Coronary artery (tissue), 2 donors: ENCODE measurements at regions not wholly inside any gene's neighbourhood (a gene's known extent, or its start where the extent isn't known, plus 50 kb on each side); places are given as distances from the start of the nearest gene placed in this dataset.

Source experiments
- DNase-seq: peaks from one replicate; pipeline ENCODE4 v3.0.0-alpha.2; 2017; ENCODE audit warnings: low spot score
- H3K27ac ChIP-seq, 2 donors: fragments of 200-600 bp; sonication (generic); one replicate each; pipeline ENCODE4 v1.5.1; 2016 to 2019
- H3K4me3 ChIP-seq: fragments of 200-600 bp; sonication (generic); 2 replicates; pipeline ENCODE4 v1.5.1; 2016; ENCODE audit warnings: mild to moderate bottlenecking, moderate library complexity
- TF ChIP-seq, protein P1 (sequence below): fragments of 200-600 bp; sonication (generic); IDR thresholded peaks from one replicate; pipeline ENCODE4 v1.5.1; 2019; ENCODE audit warnings: antibody characterized with exemption

DNA sequence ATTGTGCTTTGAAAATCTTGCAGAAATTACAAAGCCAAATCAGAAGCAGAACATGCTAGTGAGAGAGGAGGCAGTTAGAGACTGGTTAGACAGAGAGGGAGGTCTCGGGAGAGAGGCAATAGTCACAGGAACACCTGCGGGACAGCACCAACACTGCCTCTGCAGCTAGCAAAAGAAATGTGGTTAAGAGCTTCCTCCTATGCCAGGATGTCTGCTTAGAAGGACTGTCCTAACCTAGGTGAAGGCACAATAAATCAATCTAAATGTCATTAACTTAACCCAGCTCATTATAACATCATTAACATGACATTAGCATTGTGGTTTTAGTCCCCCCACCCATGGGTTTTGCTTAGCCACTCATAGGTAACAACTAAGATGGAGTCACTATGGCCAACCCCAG, 726.7 kb downstream of the PCDH18 start:
- DNase-seq: no peak
- Histone ChIP-seq H3K27ac (no peak overlapping the region), H3K4me3 (no peak overlapping the region)
- TF ChIP-seq, protein P1, sequence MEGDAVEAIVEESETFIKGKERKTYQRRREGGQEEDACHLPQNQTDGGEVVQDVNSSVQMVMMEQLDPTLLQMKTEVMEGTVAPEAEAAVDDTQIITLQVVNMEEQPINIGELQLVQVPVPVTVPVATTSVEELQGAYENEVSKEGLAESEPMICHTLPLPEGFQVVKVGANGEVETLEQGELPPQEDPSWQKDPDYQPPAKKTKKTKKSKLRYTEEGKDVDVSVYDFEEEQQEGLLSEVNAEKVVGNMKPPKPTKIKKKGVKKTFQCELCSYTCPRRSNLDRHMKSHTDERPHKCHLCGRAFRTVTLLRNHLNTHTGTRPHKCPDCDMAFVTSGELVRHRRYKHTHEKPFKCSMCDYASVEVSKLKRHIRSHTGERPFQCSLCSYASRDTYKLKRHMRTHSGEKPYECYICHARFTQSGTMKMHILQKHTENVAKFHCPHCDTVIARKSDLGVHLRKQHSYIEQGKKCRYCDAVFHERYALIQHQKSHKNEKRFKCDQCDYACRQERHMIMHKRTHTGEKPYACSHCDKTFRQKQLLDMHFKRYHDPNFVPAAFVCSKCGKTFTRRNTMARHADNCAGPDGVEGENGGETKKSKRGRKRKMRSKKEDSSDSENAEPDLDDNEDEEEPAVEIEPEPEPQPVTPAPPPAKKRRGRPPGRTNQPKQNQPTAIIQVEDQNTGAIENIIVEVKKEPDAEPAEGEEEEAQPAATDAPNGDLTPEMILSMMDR: no peak

DNA sequence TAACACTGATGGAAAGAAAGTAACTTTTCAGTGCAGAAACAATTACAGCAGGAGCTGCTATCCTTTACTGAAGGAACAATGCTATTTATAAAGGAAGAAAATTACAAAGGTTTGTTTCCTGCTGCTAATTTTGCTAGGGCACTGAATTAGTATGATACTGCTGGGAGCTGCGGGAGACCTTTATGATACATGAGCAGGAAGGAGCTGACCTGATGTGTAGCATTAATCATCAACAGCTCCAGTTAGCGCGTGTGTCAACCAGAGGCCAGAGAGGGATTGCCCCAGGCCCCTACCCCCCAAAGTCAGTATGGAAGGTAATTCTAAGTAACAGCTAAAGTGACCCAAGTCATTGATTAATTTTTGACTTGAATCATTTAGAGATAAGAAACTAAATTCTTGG, 728.9 kb downstream of the PCDH18 start:
- DNase-seq: no peak
- Histone ChIP-seq H3K27ac (no peak overlapping the region), H3K4me3 (no peak overlapping the region)
- TF ChIP-seq, protein P1: no peak

DNA sequence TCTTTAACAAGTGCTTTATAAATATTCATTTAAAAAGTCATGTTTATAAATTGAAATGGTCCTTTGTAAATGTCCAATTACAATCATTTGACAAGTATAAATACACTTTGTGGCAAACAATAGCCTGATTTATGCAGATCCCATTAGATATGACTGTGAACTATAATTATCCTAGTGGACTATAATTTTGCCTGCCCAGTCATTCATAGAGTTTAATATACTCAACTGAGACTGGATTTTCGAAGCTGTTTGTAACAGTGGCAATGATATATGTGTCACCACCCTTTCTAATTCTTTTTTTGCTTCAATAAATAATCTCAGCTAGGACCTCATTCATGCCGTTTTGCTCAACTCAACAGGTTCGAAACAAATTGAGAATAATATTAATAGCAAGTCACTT, 732.0 kb downstream of the PCDH18 start:
- TF ChIP-seq, protein P1: no peak
- DNase-seq: no peak
- Histone ChIP-seq H3K27ac (no peak overlapping the region), H3K4me3 (no peak overlapping the region)

DNA sequence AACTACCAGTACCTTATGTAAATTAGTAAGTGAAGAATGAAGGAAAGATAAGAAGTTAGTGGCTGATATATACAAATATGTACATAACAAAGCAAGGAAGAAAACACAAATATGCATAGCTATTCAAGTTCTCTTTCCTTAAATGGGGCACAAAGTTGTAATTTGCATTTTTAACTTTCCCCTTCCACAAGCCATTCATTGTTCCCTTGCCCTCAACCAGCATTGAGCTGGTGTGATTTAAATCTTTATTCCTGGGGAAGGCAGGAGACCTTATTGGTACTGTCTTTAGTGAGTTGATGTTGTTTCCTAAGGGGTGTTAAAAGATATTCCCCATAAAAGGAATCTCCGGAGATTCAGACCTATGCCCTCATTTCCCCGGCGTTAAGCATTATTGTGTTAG, 735.3 kb downstream of the PCDH18 start:
- TF ChIP-seq, protein P1: no peak
- Histone ChIP-seq H3K27ac (no peak overlapping the region), H3K4me3 (no peak overlapping the region)
- no peak for DNase-seq

DNA sequence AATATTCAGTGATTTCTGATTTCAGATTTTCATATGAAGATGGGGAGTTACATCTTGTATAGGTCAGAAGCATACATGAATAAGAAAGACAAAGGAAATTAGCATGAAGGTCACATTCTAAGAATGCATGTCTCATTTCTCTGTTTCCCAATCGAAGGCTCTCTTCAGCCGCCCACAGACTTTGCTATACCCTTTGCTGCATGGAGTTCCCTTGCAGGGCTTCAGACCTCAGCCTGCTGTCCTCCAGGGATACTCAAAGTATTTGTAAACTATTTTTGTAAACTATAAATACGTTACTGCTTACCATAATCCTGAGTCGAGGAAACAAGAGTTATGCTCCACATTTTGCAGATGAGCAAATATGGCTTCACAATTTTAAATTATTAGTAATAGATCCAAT, 738.4 kb downstream of the PCDH18 start:
- Histone ChIP-seq H3K4me3 (no peak overlapping the region), H3K27ac (no peak overlapping the region)
- no peak for DNase-seq
- TF ChIP-seq, protein P1: no peak

DNA sequence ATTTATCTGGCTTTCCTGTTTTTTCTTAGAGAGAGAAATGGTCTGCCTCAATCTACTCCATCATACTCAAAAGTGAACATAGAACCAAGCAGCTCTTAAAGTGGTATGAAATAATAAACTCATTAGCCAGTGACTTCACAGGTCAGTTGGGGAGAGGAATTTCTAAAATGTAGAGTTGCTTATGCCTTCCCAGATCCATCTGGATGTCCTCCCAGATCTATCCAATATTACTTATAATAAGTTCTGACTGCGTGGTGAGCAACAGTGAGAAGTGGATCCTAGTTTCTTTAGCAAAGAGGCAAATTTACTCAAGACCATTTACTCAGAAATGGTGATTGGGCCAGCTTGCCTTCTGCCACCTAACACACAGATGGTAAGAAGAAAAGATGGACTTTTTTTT, 748.0 kb downstream of the PCDH18 start:
- no peak for DNase-seq
- no peak overlapping the region for H3K4me3 ChIP-seq
- TF ChIP-seq, protein P1: no peak
- no peak overlapping the region for H3K27ac ChIP-seq

DNA sequence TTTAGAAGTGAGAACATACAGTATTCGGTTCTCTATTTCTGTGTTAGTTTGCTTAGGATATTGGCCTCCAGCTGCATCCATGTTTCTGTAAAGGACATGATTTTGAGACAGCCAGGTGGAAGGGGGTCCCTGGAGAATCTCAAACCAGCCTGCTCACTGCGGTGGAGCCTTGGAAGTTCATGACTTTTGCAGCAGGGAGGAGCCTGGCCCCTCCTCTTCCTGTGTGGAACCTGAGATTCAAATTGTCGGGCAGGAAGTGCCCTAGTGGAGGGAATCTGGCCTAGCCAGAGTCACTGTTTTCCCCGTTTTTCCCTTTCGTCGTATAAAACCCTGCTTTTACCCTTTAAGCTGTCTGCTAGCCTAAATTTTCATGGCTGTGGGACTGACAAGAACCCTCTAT, 762.6 kb downstream of the PCDH18 start:
- H3K4me3 ChIP-seq: no peak overlapping the region
- TF ChIP-seq, protein P1: no peak
- DNase-seq: no peak
- H3K27ac ChIP-seq: no peak overlapping the region
